Fibroblast of lung (primary cell): ENCODE measurements at regions not wholly inside any gene's neighbourhood (a gene's known extent, or its start where the extent isn't known, plus 50 kb on each side); places are given as distances from the start of the nearest gene placed in this dataset.

Experiments used
- EZH2 ChIP-seq: IDR thresholded peaks from 2 replicates; pipeline ENCODE4 v1.5.1; 2012; ENCODE audit warnings: low read length, control low read depth, mild to moderate bottlenecking; ENCODE audit errors: missing control alignments
- TF ChIP-seq, protein P1 (sequence below), 2 donors: IDR thresholded peaks in 1 of 2; conservative IDR thresholded peaks in 1 of 2; 1 replicate in 1 of 2; 2 replicates in 1 of 2; pipeline ENCODE4 v1.5.1; 2011 to 2012; ENCODE audit warnings: low read length in 2 of 2, control low read depth in 1 of 2, inconsistent platforms in 1 of 2, low read depth in 1 of 2, mild to moderate bottlenecking in 1 of 2

DNA sequence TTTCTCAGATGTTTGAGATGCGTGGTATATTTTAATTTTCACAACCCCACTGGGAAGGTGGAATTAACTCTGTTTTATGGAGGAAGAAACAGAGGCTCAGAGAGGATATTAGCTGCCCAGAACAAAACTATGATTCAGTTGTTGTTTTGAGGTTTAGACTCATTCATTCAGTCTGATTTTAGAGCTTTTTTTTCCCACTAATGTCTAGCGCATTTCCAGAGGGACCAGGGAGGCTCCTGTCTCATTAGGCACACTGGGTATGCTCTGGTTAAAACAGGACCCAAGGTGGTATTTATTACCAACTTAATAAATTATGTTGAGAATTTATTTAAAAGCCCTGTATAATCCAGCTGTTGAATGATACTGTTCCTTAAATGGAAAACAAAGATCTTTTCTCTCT lies 272.0 kb upstream of the RGMA start:
- TF ChIP-seq, protein P1, sequence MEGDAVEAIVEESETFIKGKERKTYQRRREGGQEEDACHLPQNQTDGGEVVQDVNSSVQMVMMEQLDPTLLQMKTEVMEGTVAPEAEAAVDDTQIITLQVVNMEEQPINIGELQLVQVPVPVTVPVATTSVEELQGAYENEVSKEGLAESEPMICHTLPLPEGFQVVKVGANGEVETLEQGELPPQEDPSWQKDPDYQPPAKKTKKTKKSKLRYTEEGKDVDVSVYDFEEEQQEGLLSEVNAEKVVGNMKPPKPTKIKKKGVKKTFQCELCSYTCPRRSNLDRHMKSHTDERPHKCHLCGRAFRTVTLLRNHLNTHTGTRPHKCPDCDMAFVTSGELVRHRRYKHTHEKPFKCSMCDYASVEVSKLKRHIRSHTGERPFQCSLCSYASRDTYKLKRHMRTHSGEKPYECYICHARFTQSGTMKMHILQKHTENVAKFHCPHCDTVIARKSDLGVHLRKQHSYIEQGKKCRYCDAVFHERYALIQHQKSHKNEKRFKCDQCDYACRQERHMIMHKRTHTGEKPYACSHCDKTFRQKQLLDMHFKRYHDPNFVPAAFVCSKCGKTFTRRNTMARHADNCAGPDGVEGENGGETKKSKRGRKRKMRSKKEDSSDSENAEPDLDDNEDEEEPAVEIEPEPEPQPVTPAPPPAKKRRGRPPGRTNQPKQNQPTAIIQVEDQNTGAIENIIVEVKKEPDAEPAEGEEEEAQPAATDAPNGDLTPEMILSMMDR (conservative IDR thresholded peaks at IDR 0.05 in 1 of 2, IDR thresholded peaks at IDR 0.05 in 1 of 2; ENCODE audit: low read depth in 1 of 2, low read length in 2 of 2): no peak
- no peak for TF ChIP-seq EZH2
